ENCODE measurements at regions not wholly inside any gene's neighbourhood (a gene's known extent, or its start where the extent isn't known, plus 50 kb on each side); places are given as distances from the start of the nearest gene placed in this dataset.
"Not testable (repeated sequence)": the region's sequence is repeated elsewhere in the genome, so short reads cannot be mapped to it uniquely, and the experiment has no call there.

DNA sequence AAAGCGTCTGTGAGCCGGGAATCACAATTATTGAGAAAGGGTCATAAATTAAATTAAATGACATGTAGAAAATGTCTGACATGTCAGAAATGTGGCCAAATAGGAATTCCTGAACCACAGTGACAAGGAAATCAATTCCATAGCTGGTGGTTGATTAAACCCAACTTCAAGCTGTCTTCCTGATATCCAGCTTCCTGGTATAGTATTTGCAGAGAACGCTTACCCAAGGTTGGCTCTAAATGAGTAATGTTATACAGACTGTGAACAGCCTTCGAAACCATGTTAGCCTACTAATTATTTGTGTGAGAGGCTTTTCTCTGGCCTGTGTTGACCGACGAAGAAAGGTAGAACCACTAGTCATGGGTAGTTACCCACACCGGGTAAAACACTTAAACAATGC is 347.2 kb downstream of the RFC3 start:
- no peak overlapping the region for H3K4me3 Mint-ChIP-seq
- no peak overlapping the region for H3K27ac Mint-ChIP-seq
- H3K9me3 Mint-ChIP-seq = no peaks in the 10 kb centered on the region
- no peaks in the 10 kb centered on the region for H3K27me3 Mint-ChIP-seq
- H3K36me3 Mint-ChIP-seq = no peaks in the 10 kb centered on the region
- H3K4me1 Mint-ChIP-seq = no peaks in the 10 kb centered on the region

DNA sequence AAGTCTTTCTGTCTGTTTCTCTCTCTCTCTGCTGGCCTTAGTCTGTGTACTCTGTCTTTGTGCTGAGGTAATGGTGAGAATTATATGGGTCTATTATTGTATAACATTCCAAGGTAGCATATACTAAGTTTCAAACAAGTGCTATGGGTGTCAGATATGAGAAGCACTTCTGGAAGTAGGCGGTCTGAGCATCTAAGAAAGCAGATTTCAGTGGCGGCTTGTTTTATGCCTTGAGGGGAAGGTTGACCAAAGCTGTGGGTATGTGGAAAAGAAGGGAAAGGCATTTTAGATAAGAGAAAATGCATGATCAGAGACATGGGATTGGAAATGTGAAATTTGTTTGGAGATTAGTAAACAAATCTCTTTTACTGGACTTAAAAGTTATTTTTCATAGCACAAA is 348.5 kb downstream of the RFC3 start:
- Mint-ChIP-seq H3K9me3 (no peaks in the 10 kb centered on the region), H3K4me3 (no peak overlapping the region), H3K4me1 (no peaks in the 10 kb centered on the region), H3K27me3 (no peaks in the 10 kb centered on the region), H3K27ac (no peak overlapping the region), H3K36me3 (no peaks in the 10 kb centered on the region)

DNA sequence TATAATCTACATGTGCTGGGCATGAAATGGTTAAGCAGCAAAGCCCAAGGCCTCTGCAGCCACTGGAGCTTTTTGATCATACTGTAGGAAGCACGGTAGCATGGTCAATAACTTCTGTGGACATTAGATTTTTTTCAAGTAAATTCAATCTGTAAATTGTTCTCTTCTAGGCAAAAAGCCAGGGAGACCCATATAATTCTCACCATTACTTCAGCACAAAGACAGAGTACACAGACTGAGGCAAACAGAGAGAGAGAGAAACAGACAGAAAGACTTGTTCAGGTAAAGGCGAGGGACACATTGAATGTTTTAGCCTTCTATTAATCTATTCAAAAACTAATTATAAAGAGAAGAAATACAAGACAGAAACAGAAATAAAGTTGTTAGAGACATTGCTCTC is 349.4 kb downstream of the RFC3 start:
- Mint-ChIP-seq H3K36me3 (no peaks in the 10 kb centered on the region), H3K4me1 (no peaks in the 10 kb centered on the region), H3K9me3 (no peaks in the 10 kb centered on the region), H3K27ac (no peak overlapping the region), H3K4me3 (no peak overlapping the region), H3K27me3 (no peaks in the 10 kb centered on the region)

DNA sequence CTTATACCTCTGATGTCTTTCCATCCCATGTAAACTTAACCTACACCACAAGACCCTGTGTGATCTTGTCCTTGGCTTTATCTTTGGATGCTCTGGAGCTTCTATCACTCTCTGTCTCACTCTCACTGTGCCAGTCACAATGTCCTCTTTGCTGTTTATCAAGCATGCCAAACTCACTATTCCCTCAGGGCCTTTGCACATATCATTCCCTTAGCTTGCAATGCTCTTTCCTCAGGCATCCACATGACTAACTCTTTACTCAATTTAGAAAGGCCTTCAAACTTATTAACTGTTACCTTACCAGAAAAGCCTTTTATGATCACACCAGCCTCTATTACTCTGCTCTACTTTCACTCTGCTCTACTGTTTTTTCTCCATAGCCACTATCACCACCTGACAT is 354.1 kb downstream of the RFC3 start:
- no peak overlapping the region for H3K27ac Mint-ChIP-seq
- H3K27me3 Mint-ChIP-seq = peaks cover 1% of the 10 kb centered on the region
- no peaks in the 10 kb centered on the region for H3K36me3 Mint-ChIP-seq
- H3K4me3 Mint-ChIP-seq = no peak overlapping the region
- H3K4me1 Mint-ChIP-seq = no peaks in the 10 kb centered on the region
- no peaks in the 10 kb centered on the region for H3K9me3 Mint-ChIP-seq

DNA sequence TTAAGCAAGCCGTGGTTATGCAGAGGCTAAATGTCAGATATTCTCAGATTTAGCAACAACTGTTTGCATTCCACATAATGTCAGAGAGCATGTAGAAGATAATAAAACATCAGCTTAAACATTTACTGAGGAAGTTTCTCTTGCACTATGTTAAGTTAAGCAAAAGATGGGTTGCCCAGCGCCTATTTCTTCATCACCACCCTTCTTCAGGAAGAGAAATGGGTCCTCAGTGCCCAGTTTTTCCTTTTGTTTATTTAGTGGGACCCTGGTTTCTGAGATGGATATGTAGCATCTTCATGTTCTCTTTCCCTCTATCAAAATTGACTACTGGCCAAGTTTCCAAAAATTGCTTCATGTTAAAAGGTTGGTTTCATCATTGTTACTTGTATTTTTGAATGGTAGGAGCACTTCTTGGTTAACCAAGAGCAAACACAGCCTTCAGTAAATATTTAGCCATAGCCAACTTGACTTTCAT is 356.8 kb downstream of the RFC3 start:
- H3K36me3 Mint-ChIP-seq = no peaks in the 10 kb centered on the region
- no peak overlapping the region for H3K27ac Mint-ChIP-seq
- no peaks in the 10 kb centered on the region for H3K4me1 Mint-ChIP-seq
- H3K27me3 Mint-ChIP-seq = peaks cover 1% of the 10 kb centered on the region
- H3K9me3 Mint-ChIP-seq = no peaks in the 10 kb centered on the region
- H3K4me3 Mint-ChIP-seq = no peak overlapping the region

DNA sequence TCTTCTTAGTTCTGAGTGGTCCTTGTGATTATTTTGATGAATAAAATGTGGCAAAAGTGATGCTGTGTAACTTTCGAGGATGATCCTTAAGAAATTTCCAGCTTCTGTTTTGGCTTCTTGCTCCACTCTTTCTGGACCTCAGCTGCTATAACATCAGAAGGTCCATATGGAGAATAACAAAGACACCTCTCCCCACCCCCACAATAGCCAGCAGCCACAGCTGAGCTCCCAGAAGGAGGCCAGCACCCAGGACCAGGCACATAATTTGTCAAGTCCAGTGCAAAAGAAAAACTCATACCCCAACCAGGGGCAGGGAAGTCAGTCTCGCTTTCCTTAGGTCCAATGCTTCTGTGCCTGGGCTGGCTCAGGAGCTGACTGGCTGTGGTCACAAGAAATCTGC is 357.6 kb downstream of the RFC3 start:
- Mint-ChIP-seq H3K36me3 (no peaks in the 10 kb centered on the region), H3K4me3 (no peak overlapping the region), H3K27me3 (peaks cover 1% of the 10 kb centered on the region), H3K27ac (no peak overlapping the region), H3K9me3 (no peaks in the 10 kb centered on the region), H3K4me1 (no peaks in the 10 kb centered on the region)

DNA sequence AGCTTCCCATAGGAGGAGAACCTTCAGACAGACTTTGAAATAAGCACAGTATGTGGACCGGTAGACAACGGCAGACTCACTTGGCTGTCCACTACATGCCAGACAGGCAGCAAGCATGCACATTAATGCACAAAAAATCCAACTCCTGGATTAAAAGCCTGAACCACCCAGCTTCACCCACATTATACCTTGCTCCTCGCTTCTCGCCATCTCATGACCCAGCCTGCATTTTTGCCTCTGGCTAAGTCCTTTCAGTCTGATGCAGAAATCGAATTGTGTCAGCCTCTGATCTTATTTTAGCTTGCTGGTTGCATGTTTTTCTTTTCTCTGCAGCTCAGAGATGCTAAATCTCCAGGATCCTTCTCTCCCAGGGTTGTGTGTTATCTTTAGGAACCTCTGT is 358.7 kb downstream of the RFC3 start:
- Mint-ChIP-seq H3K4me1 (no peaks in the 10 kb centered on the region), H3K9me3 (no peaks in the 10 kb centered on the region), H3K27ac (no peak overlapping the region), H3K36me3 (no peaks in the 10 kb centered on the region), H3K27me3 (peaks cover 1% of the 10 kb centered on the region), H3K4me3 (no peak overlapping the region)

DNA sequence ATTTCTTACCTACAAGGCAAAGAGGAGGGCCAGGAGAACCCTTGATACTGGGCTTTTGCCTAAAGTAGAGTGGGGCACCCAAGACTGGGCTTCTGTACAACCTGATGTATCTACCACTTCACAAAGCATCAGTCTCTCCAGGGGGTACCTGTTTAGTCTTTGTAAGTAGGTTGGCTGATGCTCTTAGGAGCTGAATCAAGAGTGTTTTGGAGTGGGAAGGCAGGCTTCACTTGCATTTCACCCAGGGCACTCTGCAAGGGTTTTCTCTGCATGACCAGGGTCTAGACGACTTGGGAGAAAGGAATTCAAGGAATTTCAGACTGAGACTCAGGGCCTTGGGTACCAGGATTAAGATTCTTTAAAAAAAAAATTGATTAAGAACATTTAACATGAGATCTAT is 361.5 kb downstream of the RFC3 start:
- Mint-ChIP-seq H3K9me3 (no peaks in the 10 kb centered on the region), H3K27ac (no peak overlapping the region), H3K4me3 (no peak overlapping the region), H3K4me1 (no peaks in the 10 kb centered on the region), H3K36me3 (no peaks in the 10 kb centered on the region), H3K27me3 (peaks cover 2% of the 10 kb centered on the region)

DNA sequence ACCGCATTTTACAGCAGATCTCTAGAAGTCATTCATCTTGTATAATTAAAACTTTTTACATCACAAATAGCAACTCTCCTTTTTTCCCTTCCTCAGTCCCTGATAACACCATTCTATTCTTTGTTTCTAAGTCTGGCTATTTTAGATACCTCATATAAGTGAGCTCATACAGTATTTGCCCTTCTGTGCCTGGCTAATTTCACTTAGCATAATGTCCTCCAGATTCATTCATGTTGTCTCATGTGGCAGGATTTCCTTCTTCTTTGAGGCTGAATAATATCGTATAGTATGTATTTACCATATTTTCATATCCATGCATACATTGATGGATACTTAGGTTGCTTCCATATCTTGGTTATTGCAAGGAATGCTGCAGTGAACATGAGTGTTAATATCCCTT is 362.0 kb downstream of the RFC3 start:
- Mint-ChIP-seq H3K27ac (no peak overlapping the region), H3K27me3 (peaks cover 2% of the 10 kb centered on the region), H3K36me3 (no peaks in the 10 kb centered on the region), H3K4me1 (no peaks in the 10 kb centered on the region), H3K9me3 (no peaks in the 10 kb centered on the region), H3K4me3 (no peak overlapping the region)

DNA sequence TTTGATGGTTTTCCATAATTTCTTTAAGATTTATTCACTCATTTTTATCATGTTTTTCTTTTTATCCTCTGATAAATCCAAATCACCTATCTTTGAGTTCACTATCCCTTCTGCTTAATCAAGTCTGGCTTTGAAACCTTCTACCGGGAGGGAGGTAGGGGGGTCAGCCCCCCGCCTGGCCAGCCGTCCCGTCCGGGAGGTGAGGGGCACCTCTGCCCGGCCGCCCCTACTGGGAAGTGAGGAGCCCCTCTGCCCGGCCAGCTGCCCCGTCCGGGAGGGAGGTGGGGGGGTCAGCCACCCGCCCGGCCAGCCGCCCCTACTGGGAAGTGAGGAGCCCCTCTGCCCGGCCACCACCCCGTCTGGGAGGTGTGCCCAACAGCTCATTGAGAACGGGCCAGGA is 363.3 kb downstream of the RFC3 start:
- H3K36me3 Mint-ChIP-seq, H3K4me1 Mint-ChIP-seq, H3K9me3 Mint-ChIP-seq, H3K27ac Mint-ChIP-seq, H3K4me3 Mint-ChIP-seq, H3K27me3 Mint-ChIP-seq: not testable (repeated sequence)

DNA sequence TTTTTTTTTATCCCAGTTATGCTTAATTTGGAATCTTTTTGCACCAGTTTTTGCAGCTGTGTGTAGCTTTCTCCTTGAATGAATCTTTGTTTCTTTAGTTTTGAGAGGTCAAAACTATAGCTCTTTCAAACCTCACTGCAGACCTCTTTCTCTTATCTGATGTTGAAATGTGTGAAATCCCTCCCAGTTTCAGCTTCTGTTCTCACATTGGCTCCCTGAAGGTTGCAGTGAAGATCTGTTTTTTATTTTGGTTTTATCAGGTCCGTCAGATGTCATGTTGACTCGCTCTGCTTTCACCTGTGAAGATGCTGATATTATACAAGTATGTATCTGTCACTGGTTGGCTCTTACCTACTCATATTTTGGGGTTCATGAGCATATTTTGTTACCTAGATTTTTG is 372.0 kb downstream of the RFC3 start:
- Mint-ChIP-seq H3K4me1 (no peaks in the 10 kb centered on the region), H3K36me3 (no peaks in the 10 kb centered on the region), H3K27me3 (peaks cover 1% of the 10 kb centered on the region), H3K4me3 (no peak overlapping the region), H3K9me3 (peaks cover 20% of the 10 kb centered on the region), H3K27ac (no peak overlapping the region)

DNA sequence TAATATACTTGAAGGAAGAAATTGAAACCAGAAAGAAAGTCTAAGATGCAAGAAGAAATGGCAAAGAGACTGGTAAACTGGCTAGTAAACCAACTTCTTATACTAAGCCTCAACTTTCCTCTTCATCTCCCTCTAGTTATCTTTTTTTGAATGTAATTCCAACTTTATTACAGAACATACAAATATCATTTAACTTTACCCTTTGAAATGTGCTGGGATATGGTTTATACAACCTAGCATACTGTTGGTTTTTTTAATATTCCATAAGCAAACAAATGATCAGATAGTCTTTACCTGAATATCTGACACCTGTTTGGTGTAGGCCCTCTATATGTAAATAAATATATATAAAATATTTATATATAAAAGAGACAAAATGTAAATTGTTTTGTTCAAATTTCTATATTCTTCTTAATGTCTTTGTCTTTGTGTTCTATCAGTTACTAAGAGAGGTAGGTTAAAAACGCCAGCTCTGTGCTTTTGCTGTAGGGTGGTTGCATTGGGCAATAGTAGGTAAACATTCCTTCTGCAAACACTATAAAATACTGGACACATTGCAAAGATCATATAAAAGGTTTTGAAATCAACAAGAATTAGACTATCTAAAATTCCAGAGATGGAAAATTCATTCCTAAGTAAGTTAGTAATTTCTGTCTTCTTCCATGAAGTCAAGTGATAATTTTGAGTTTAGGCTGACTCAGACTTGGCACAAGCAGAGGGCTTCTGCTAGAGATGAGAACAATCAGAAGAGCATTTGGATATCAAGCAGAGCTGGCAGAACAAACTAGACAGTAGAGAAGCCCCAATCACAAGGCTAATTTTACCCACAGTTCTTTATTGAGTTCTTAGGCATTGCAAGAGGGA is 383.3 kb downstream of the RFC3 start:
- H3K27me3 Mint-ChIP-seq = no peaks in the 10 kb centered on the region
- H3K9me3 Mint-ChIP-seq = peaks cover 5% of the 10 kb centered on the region
- H3K4me3 Mint-ChIP-seq = no peak overlapping the region
- H3K36me3 Mint-ChIP-seq = no peaks in the 10 kb centered on the region
- H3K4me1 Mint-ChIP-seq = no peaks in the 10 kb centered on the region
- H3K27ac Mint-ChIP-seq = no peak overlapping the region

DNA sequence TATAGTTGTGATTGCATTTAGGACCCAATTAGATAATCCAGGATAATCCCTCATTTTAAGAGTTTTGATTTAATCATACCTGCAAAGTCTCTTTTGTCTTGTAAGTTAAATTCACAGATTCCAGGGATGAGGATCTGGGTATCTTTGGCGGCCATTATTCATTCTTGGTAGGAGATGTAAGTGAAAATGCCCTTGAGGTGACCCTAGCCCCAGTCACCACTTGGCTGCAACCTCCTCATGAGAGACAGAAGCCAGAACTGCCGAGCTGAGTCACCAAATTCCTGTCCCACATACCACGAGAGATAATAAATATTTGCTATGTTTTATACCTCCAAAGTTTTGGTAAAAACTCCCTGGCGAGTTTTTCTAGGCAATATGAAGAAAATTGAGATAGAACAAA is 389.4 kb downstream of the RFC3 start:
- Mint-ChIP-seq H3K9me3 (peaks cover 5% of the 10 kb centered on the region), H3K4me3 (no peak overlapping the region), H3K36me3 (no peaks in the 10 kb centered on the region), H3K27me3 (no peaks in the 10 kb centered on the region), H3K4me1 (no peaks in the 10 kb centered on the region), H3K27ac (no peak overlapping the region)

DNA sequence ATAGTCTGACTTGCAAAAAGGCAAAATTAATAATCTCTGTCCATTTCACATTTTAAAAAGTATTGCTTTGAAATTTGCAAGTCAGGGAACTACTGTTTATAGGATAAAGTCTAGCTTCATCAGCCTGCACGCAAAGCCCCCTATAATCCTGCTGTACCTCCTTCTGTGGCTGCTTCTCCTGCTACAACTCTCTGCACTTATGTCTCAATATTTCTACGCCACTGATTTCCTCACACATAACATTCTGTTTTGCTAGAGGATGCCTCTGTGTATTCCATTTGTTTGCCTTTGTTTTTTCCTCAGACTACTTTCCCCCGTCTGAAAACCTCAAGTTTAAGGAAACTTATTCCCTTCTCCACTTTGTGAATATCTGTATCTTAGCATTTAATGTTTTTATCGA is 389.9 kb downstream of the RFC3 start:
- no peaks in the 10 kb centered on the region for H3K27me3 Mint-ChIP-seq
- H3K36me3 Mint-ChIP-seq = no peaks in the 10 kb centered on the region
- H3K4me1 Mint-ChIP-seq = no peaks in the 10 kb centered on the region
- H3K9me3 Mint-ChIP-seq = peaks cover 5% of the 10 kb centered on the region
- no peak overlapping the region for H3K4me3 Mint-ChIP-seq
- H3K27ac Mint-ChIP-seq = no peak overlapping the region

DNA sequence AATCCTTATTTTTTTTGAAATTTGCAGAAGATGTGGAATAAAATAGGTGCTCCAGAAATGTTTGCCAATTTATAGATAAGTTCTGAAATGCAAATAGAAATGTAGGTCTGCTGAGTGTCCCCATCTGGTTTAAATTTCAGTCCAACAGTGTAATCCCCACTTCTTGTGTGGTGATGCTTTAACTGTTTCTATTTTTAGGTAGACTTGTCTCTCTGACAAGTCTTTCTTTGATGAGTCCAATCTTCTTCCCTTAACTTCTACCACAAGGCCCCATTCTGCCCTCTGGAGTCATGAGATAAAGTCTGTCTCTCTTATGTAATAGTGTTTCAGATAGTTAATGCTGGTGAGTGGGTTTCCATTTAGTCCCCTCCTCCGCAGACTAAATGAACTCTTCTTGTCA is 390.4 kb downstream of the RFC3 start:
- no peaks in the 10 kb centered on the region for H3K36me3 Mint-ChIP-seq
- no peak overlapping the region for H3K27ac Mint-ChIP-seq
- no peaks in the 10 kb centered on the region for H3K27me3 Mint-ChIP-seq
- no peaks in the 10 kb centered on the region for H3K4me1 Mint-ChIP-seq
- H3K9me3 Mint-ChIP-seq = peaks cover 5% of the 10 kb centered on the region
- no peak overlapping the region for H3K4me3 Mint-ChIP-seq

DNA sequence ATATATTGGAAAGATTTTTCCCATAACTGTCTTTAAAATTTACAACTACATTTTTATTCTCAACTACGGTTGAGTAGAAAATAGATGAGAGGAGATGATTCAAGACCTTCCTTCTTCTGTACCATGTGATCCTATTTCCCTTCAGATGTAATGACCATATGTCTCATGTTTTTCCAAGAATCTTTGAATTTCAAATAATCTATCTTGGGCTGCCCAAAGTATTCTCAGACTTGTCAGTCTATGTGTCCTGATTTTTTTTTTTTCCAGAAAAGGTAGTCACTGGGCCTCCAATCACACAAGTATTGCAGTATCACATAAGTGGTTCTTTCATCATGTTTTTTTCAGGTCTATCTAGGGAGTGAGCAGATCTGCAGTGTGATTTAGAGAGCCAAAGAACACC is 392.4 kb downstream of the RFC3 start:
- peaks cover 5% of the 10 kb centered on the region for H3K9me3 Mint-ChIP-seq
- no peaks in the 10 kb centered on the region for H3K4me1 Mint-ChIP-seq

DNA sequence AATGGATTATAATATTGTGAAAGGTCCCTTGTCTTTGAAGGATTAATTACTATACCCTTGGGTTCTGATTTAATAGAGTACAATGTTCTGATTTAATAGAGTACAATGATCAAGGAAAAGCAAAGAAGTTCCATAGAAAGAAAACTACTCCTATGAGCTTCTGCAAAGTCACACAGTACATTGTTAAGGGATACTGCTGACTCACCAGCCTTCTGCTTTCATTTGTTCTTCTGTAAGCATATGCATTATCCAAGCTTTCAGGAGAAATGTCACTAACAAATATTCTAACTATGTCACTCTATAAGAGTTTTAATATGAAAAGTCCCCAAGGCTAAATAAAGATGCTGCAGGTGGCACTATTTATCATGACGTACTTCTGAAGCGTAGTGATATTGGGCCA is 396.7 kb downstream of the RFC3 start:
- H3K27me3 Mint-ChIP-seq = no peaks in the 10 kb centered on the region

More for the DNA sequence above, 392.4 kb downstream of the RFC3 start:
- Mint-ChIP-seq H3K27me3 (no peaks in the 10 kb centered on the region), H3K36me3 (no peaks in the 10 kb centered on the region), H3K4me3 (no peak overlapping the region), H3K27ac (no peak overlapping the region)

More for the DNA sequence above, 396.7 kb downstream of the RFC3 start:
- H3K36me3 Mint-ChIP-seq = no peaks in the 10 kb centered on the region
- peaks cover 12% of the 10 kb centered on the region for H3K9me3 Mint-ChIP-seq
- no peak overlapping the region for H3K27ac Mint-ChIP-seq
- no peaks in the 10 kb centered on the region for H3K4me1 Mint-ChIP-seq
- H3K4me3 Mint-ChIP-seq = no peak overlapping the region
